Spleen (tissue), 11 donors: ENCODE measurements at regions not wholly inside any gene's neighbourhood (a gene's known extent, or its start where the extent isn't known, plus 50 kb on each side); places are given as distances from the start of the nearest gene placed in this dataset.

Source experiments
- DNase-seq: peaks from one replicate; pipeline ENCODE4 v3.0.0-alpha.2; 2020
- H3K27ac ChIP-seq, 8 donors: fragments of 200-600 bp; sonication (generic) in 7 of 8; 1 replicate in 4 of 8; 2 replicates in 4 of 8; pipeline versions ENCODE4 v1.5.0 to v1.8.0; 2016 to 2021; ENCODE audit warnings: inconsistent platforms in 4 of 8, mild to moderate bottlenecking in 4 of 8, moderate library complexity in 1 of 8
- H3K27me3 ChIP-seq, 7 donors: fragments of 200-600 bp; sonication (generic) in 6 of 7; replicated peaks in 1 of 7; 1 replicate in 4 of 7; 2 replicates in 3 of 7; pipeline versions ENCODE4 v1.5.0 to v1.8.0; 2016 to 2021; ENCODE audit warnings: inconsistent platforms in 3 of 7, mild to moderate bottlenecking in 1 of 7
- H3K36me3 ChIP-seq, 6 donors: fragments of 200-600 bp; sonication (generic) in 5 of 6; 1 replicate in 4 of 6; 2 replicates in 2 of 6; pipeline versions ENCODE4 v1.5.0 to v1.8.0; 2016 to 2021; ENCODE audit warnings: inconsistent platforms in 2 of 6
- H3K4me1 ChIP-seq, 6 donors: fragments of 200-600 bp; sonication (generic) in 5 of 6; 1 replicate in 3 of 6; 2 replicates in 3 of 6; pipeline versions ENCODE4 v1.5.0 to v1.8.0; 2016 to 2021; ENCODE audit warnings: inconsistent platforms in 3 of 6
- H3K4me3 ChIP-seq, 8 donors: fragments of 200-600 bp; sonication (generic) in 7 of 8; 1 replicate in 4 of 8; 2 replicates in 4 of 8; pipeline versions ENCODE4 v1.5.0 to v1.8.0; 2016 to 2021; ENCODE audit warnings: inconsistent platforms in 4 of 8, mild to moderate bottlenecking in 4 of 8, moderate library complexity in 2 of 8
- H3K9me3 ChIP-seq, 8 donors: fragments of 200-600 bp; sonication (generic) in 7 of 8; 1 replicate in 4 of 8; 2 replicates in 4 of 8; pipeline versions ENCODE4 v1.5.0 to v1.8.0; 2016 to 2021; ENCODE audit warnings: inconsistent platforms in 4 of 8
- POLR2A ChIP-seq, 3 donors: fragments of 450-650 bp; IDR thresholded peaks; one replicate each; pipeline ENCODE4 v1.5.1; 2017; ENCODE audit warnings: antibody characterized with exemption in 3 of 3, mild to moderate bottlenecking in 1 of 3
- POLR2AphosphoS5 ChIP-seq, 3 donors: sonication (generic); formaldehyde crosslinking; IDR thresholded peaks; one replicate each; pipeline ENCODE4 v1.5.1; 2017; ENCODE audit warnings: antibody characterized with exemption in 3 of 3
- WGBS, 5 donors: extraction: QIAGEN DNeasy Blood & Tissue Kit in 3 of 5; methylation state at CpG; one replicate each; pipeline versions ENCODE4 v1.1.5 to v1.1.7; 2013 to 2018; 5-methylcytosine and 5-hydroxymethylcytosine counted together
- intact Hi-C: fragments of 100-400 bp; cut with DNase I; formaldehyde crosslinking; loops from one replicate; pipeline ENCODE4 v1.15.0; 2023; ENCODE audit warnings: low total_unique reads
- TF ChIP-seq, protein P1 (sequence below), 11 experiments: fragments of 200-600 bp in 7 of 11; fragments of 450-650 bp in 4 of 11; sonication (generic) in 4 of 11; IDR thresholded peaks in 8 of 11; conservative IDR thresholded peaks in 3 of 11; 1 replicate in 7 of 11; 2 replicates in 4 of 11; pipeline versions ENCODE4 v1.4.0 to v1.8.0; 2016 to 2021; ENCODE audit warnings: antibody characterized with exemption in 11 of 11, inconsistent platforms in 4 of 11, mild to moderate bottlenecking in 1 of 11
- donor health status: healthy with polysubstance abuse.
- donor health status: DM: no; HTN: no; CAD: no; lungs with moderate emphysema.
- donor health status: DM: no; HTN: no; CAD: no.
- donor health status: Bipolar disorder and iron deficiency.
- donor health status: healthy.
- donor health status: DM: no; HTN: no; CAD: no.
- donor health status: DM: yes; HTN: yes; CAD: no.

DNA sequence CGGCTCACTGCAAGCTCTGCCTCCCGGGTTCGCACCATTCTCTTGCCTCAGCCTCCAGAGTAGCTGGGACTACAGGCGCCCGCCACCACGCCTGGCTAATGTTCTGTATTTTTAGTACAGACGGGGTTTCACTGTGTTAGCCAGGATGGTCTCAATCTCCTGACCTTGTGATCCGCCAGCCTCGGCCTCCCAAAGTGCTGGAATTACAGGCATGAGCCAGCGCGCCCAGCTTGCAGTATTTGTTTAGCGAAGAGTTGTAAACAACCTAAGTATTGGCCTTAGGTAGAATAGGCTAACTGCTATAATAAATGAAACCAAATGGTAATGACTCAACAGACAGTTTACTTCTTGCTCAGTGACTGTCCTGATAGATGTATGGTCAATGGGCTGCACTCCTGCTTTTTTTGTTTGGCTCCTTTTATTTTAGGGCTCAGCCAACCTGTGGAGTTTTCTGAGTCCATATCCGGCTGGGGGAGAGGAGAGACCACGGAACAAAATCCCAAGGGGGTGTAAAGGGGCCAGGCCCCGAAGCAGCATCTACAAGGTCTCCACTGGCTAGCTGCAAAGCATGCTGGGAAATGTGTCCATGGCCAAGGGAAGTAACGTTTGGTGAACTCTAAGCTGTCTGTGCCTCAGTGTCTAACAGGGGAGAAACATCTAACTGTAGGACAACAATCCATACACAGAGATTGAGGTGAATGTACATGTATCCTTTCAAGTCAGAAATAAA, 841.0 kb upstream of the ID2 start:
- Histone ChIP-seq H3K4me1 (peaks cover 0 to 4% (median under 1%) of the 10 kb centered on the region in 6 donors), H3K4me3 (no peak overlapping the region), H3K36me3 (no peaks in the 10 kb centered on the region), H3K27me3 (no peaks in the 10 kb centered on the region), H3K9me3 (peaks cover 0 to 11% (median 3%) of the 10 kb centered on the region in 8 donors), H3K27ac (no peak overlapping the region)
- intact Hi-C loops: no loop called here
- WGBS, 5 donors: 92 to 97% (median 95%) methylated on average over 16 of the region's 16 CpGs
- DNase-seq: no peak
- TF ChIP-seq POLR2AphosphoS5 (IDR thresholded peaks at IDR 0.05) (no peak), POLR2A (IDR thresholded peaks at IDR 0.05) (no peak)
- TF ChIP-seq, protein P1, sequence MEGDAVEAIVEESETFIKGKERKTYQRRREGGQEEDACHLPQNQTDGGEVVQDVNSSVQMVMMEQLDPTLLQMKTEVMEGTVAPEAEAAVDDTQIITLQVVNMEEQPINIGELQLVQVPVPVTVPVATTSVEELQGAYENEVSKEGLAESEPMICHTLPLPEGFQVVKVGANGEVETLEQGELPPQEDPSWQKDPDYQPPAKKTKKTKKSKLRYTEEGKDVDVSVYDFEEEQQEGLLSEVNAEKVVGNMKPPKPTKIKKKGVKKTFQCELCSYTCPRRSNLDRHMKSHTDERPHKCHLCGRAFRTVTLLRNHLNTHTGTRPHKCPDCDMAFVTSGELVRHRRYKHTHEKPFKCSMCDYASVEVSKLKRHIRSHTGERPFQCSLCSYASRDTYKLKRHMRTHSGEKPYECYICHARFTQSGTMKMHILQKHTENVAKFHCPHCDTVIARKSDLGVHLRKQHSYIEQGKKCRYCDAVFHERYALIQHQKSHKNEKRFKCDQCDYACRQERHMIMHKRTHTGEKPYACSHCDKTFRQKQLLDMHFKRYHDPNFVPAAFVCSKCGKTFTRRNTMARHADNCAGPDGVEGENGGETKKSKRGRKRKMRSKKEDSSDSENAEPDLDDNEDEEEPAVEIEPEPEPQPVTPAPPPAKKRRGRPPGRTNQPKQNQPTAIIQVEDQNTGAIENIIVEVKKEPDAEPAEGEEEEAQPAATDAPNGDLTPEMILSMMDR (IDR thresholded peaks at IDR 0.05 in 8 of 11, conservative IDR thresholded peaks at IDR 0.05 in 3 of 11): no peak

DNA sequence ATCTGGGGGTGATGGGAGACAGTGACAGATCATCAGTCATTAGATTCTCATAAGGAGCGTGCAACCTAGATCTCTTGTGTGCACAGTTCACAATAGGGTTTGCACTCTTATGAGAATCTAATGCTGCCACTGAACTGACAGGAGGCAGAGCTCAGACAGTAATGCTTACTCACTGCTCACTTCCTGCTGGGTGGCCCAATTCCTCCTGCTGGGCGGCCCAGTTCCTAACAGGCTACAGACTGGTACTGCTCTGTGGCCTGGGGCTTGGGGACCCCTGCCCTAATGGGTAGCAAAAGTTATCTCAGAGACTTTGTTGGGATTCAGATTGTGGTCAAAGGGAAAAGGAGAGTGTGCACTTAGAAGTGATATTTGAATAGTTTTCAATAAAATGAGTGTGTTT, 840.1 kb upstream of the ID2 start:
- no peak overlapping the region for H3K4me3 ChIP-seq
- intact Hi-C loops: no loop called here
- WGBS, 5 donors: 53 to 79% (median 64%) methylated on average over 2 of the region's 2 CpGs
- DNase-seq: no peak
- H3K27ac ChIP-seq: no peak overlapping the region
- H3K4me1 ChIP-seq: no peaks in the 10 kb centered on the region
- H3K9me3 ChIP-seq: peaks cover 0 to 11% (median 3%) of the 10 kb centered on the region in 8 donors
- no peaks in the 10 kb centered on the region for H3K36me3 ChIP-seq
- TF ChIP-seq, protein P1 (IDR thresholded peaks at IDR 0.05 in 8 of 11, conservative IDR thresholded peaks at IDR 0.05 in 3 of 11): no peak
- TF ChIP-seq POLR2AphosphoS5 (IDR thresholded peaks at IDR 0.05) (no peak), POLR2A (IDR thresholded peaks at IDR 0.05) (no peak)
- no peaks in the 10 kb centered on the region for H3K27me3 ChIP-seq

DNA sequence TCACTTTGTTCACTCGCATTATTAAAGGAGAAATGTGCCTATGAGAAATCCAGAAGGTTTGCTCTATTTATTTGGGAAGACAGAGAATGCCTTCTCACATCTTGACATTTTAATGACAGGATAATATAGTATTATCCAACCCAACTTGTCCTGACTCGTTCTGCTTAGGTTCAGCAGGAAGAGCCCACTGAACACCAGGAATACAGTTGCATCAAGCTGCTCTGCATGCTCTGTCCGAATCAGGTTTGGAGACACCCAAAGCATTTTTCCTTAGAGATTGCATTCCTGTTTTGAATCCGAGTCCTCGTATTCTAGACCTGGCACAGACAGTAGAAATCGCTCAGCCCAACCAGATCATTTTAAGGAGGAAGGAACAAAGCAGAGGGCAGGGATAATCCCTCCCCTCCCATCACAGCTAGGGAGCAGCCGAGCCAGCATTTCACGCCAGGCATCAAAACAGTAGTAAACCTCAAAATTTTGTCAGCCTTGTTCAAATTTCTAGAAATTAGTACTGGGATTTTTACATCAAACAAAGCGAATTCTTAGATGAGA, 837.4 kb upstream of the ID2 start:
- Histone ChIP-seq H3K4me1 (no peaks in the 10 kb centered on the region), H3K9me3 (peaks cover 0 to 11% (median 3%) of the 10 kb centered on the region in 8 donors), H3K4me3 (no peak overlapping the region), H3K27ac (no peak overlapping the region), H3K27me3 (no peaks in the 10 kb centered on the region), H3K36me3 (no peaks in the 10 kb centered on the region)
- whole genome bisulfite sequencing, 5 donors: 67 to 85% (median 79%) methylated on average over 9 of the region's 9 CpGs
- DNase-seq: no peak
- intact Hi-C loops: no loop called here
- TF ChIP-seq, protein P1 (IDR thresholded peaks at IDR 0.05 in 8 of 11, conservative IDR thresholded peaks at IDR 0.05 in 3 of 11): no peak
- TF ChIP-seq POLR2A (IDR thresholded peaks at IDR 0.05) (no peak), POLR2AphosphoS5 (IDR thresholded peaks at IDR 0.05) (no peak)

- TF ChIP-seq POLR2AphosphoS5 (IDR thresholded peaks at IDR 0.05) (no peak), POLR2A (IDR thresholded peaks at IDR 0.05) (no peak)
- TF ChIP-seq, protein P1 (IDR thresholded peaks at IDR 0.05 in 8 of 11, conservative IDR thresholded peaks at IDR 0.05 in 3 of 11): no peak
- Histone ChIP-seq H3K9me3 (peaks cover 0 to 9% (median 2%) of the 10 kb centered on the region in 8 donors), H3K27me3 (no peaks in the 10 kb centered on the region), H3K27ac (no peak overlapping the region), H3K4me3 (no peak overlapping the region), H3K36me3 (no peaks in the 10 kb centered on the region), H3K4me1 (no peaks in the 10 kb centered on the region)
- WGBS, 5 donors: 49 to 66% (median 61%) methylated on average over 2 of the region's 2 CpGs
- no peak for DNase-seq
- intact Hi-C loops: no loop called here
Measured at GRCh38 chr2:7845332-7845731, 836.5 kb upstream of the ID2 start.
